Transverse colon (tissue), 4 donors: ENCODE measurements at regions not wholly inside any gene's neighbourhood (a gene's known extent, or its start where the extent isn't known, plus 50 kb on each side); places are given as distances from the start of the nearest gene placed in this dataset.

ENCODE experiments used
- DNase-seq: peaks from one replicate; pipeline ENCODE4 v3.0.0-alpha.2; 2019
- H3K27ac ChIP-seq, 4 donors: fragments of 200-600 bp; sonication (generic); 2 replicates each; pipeline ENCODE4 v1.5.1; 2016 to 2018; ENCODE audit warnings: inconsistent platforms in 4 of 4
- H3K27me3 ChIP-seq: fragments of 200-600 bp; sonication (generic); 2 replicates; pipeline ENCODE4 v1.5.1; 2017; ENCODE audit warnings: inconsistent platforms
- H3K36me3 ChIP-seq, 4 donors: fragments of 200-600 bp; sonication (generic); 2 replicates each; pipeline ENCODE4 v1.5.1; 2017 to 2019; ENCODE audit warnings: inconsistent platforms in 4 of 4
- H3K4me1 ChIP-seq, 4 donors: fragments of 200-600 bp; sonication (generic); 2 replicates each; pipeline ENCODE4 v1.5.1; 2017 to 2020; ENCODE audit warnings: inconsistent platforms in 4 of 4
- H3K4me3 ChIP-seq, 4 donors: fragments of 200-600 bp; sonication (generic); 1 replicate in 1 of 4; 2 replicates in 3 of 4; pipeline versions ENCODE4 v1.5.1 to v1.6.1; 2017 to 2019; ENCODE audit warnings: inconsistent platforms in 4 of 4
- H3K9me3 ChIP-seq, 2 donors: fragments of 200-600 bp; sonication (generic); 2 replicates each; pipeline ENCODE4 v1.5.1; 2017 to 2019; ENCODE audit warnings: inconsistent platforms in 2 of 2
- EP300 ChIP-seq: sonication (generic); formaldehyde crosslinking; IDR thresholded peaks from one replicate; pipeline ENCODE4 v1.6.1; 2017; ENCODE audit warnings: antibody characterized with exemption, low read depth
- POLR2A ChIP-seq: fragments of 450-650 bp; IDR thresholded peaks from one replicate; pipeline ENCODE4 v1.6.1; 2016; ENCODE audit warnings: antibody characterized with exemption, mild to moderate bottlenecking, moderate library complexity
- POLR2AphosphoS5 ChIP-seq, 3 donors: sonication (generic); formaldehyde crosslinking; IDR thresholded peaks; one replicate each; pipeline ENCODE4 v1.6.1; 2016; ENCODE audit warnings: antibody characterized with exemption in 3 of 3
- WGBS, 2 donors: methylation state at CpG; one replicate each; pipeline ENCODE4 v1.1.5; 2018; ENCODE audit warnings: low coverage in 1 of 2; 5-methylcytosine and 5-hydroxymethylcytosine counted together
- in situ Hi-C, 4 donors: fragments of 200-750 bp; cut with MboI; loops; one replicate each; pipeline versions ENCODE4 v1.15.0 to v1.15.1; 2017; ENCODE audit warnings: low sequenced_read_pairs in 3 of 4, low pct_ligation_motif_present in 1 of 4, low pct_unique_long_range_greater_than_20kb in 1 of 4
- intact Hi-C: fragments of 100-400 bp; cut with DNase I; formaldehyde crosslinking; loops from one replicate; pipeline ENCODE4 v1.15.1; 2023; ENCODE audit warnings: low total_unique reads
- TF ChIP-seq, protein P1 (sequence below), 5 experiments: fragments of 200-600 bp in 3 of 5; fragments of 450-650 bp in 2 of 5; sonication (generic) in 3 of 5; IDR thresholded peaks; 1 replicate in 2 of 5; 2 replicates in 3 of 5; pipeline ENCODE4 v1.5.1; 2016 to 2017; ENCODE audit warnings: antibody characterized with exemption in 5 of 5, inconsistent platforms in 3 of 5, mild to moderate bottlenecking in 2 of 5, moderate library complexity in 1 of 5

DNA sequence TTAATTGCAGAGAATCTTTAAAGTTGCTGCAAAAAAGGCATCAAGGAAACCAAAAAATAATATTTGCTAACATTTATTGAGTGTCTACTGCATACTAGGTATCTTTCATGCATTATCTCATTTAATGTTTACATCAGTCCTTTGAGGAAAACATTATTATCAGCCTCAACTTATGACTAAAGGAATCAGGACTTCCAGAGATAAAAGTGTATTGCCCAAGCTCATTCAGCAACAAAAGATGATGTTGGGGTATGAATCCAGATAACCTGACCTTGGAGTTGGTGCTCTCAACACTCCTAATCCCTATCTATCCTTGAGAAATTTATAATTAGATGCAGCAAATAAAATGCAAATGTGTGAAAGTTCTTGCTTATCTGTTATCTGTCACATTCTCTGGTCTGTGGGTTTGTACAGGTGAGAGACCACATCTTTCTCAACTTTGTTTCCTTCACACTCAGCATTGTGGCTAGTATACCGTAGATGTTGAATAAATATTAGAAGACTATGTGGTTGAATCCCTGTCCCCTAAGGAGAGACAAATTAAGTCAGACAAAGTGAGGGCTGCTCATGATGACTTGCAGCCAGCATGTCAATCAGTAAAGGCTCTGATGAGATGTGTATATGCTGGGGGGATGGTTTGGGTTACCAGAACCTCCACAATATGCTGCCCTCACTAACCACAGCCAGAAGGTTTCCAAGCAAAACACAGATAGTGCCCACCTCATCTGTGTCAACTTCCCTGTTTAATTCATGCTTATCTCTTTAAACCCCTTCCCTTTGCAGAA, 82.6 kb downstream of the NOG start:
- H3K27ac ChIP-seq = no peak overlapping the region
- H3K4me1 ChIP-seq = peaks cover 0 to 10% (median 9%) of the 10 kb centered on the region in 4 donors
- 70% methylated on average over 1 of the region's 1 CpG; no CpG with 5 or more reads in 1 of the 2 donors for WGBS, 2 donors
- no peaks in the 10 kb centered on the region for H3K36me3 ChIP-seq
- intact Hi-C loops (no loop called here), in situ Hi-C loops (no loop called here)
- H3K9me3 ChIP-seq = no peaks in the 10 kb centered on the region
- peaks cover 48% of the 10 kb centered on the region for H3K27me3 ChIP-seq
- TF ChIP-seq EP300 (no peak), POLR2A (no peak), POLR2AphosphoS5 (IDR thresholded peaks at IDR 0.05) (no peak)
- TF ChIP-seq, protein P1, sequence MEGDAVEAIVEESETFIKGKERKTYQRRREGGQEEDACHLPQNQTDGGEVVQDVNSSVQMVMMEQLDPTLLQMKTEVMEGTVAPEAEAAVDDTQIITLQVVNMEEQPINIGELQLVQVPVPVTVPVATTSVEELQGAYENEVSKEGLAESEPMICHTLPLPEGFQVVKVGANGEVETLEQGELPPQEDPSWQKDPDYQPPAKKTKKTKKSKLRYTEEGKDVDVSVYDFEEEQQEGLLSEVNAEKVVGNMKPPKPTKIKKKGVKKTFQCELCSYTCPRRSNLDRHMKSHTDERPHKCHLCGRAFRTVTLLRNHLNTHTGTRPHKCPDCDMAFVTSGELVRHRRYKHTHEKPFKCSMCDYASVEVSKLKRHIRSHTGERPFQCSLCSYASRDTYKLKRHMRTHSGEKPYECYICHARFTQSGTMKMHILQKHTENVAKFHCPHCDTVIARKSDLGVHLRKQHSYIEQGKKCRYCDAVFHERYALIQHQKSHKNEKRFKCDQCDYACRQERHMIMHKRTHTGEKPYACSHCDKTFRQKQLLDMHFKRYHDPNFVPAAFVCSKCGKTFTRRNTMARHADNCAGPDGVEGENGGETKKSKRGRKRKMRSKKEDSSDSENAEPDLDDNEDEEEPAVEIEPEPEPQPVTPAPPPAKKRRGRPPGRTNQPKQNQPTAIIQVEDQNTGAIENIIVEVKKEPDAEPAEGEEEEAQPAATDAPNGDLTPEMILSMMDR (IDR thresholded peaks at IDR 0.05) = no peak
- no peak overlapping the region for H3K4me3 ChIP-seq
- DNase-seq = no peak

- Histone ChIP-seq H3K36me3 (no peaks in the 10 kb centered on the region), H3K27me3 (peaks cover 55% of the 10 kb centered on the region), H3K4me1 (peaks cover 0 to 10% (median 9%) of the 10 kb centered on the region in 4 donors), H3K9me3 (no peaks in the 10 kb centered on the region), H3K27ac (no peak overlapping the region), H3K4me3 (no peak overlapping the region)
- intact Hi-C loops = no loop called here
- in situ Hi-C loops = no loop called here
- DNase-seq = no peak
- no peak for TF ChIP-seq EP300
- 82% methylated on average over 1 of the region's 1 CpG; no CpG with 5 or more reads in 1 of the 2 donors for WGBS, 2 donors
These were observed 83.3 kb downstream of the NOG start for GRCh38 chr17:56676810-56677209.

DNA sequence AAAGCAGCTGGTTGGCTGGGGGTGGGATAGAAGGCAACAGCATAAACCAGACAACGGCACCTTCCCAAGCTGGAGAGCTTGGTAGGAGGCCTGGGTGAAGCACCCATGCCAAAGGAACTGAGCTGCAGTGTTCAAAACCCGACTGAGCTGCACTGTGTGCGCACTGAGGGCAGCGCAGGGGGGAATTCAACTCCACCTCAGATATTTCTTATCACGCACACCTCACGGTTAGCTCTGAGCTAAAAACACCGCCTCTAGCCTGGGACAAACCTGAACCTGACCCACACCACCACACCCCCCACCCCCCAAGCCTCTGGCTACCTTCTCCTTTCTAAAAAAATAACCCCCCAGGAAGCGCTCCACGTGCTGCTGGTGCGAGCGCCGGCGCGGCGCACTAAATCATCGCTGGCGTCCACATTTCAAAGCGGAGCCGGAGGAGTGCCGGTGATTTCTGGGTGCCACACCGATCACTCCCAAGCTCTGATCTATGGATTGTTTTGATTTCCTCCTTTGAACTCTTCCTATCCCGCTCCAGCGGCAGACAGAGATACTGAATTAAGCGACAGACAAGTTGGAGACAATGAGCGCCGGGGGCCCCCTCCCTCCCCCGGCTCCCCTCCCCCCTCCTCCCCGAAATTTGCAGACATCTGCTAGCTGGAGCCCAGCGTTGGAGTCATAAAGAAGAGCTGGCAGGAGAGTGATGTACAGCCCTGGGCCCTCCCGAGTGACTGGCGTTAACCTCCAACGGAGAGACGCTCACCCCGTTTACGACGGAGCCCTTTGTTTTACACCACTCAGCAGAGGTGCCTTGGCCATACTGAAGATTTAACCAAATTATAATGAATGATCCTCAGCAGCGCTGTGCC, 85.0 kb downstream of the NOG start:
- DNase-seq = no peak
- H3K4me3 ChIP-seq = peak overlapping the region in 2 of 4 donors; percentile 5 to 29
- in situ Hi-C loops (no loop called here), intact Hi-C loops (no loop called here)
- no peaks in the 10 kb centered on the region for H3K36me3 ChIP-seq
- peaks cover 0 to 10% (median 9%) of the 10 kb centered on the region in 4 donors for H3K4me1 ChIP-seq
- no peaks in the 10 kb centered on the region for H3K9me3 ChIP-seq
- TF ChIP-seq, protein P1 (IDR thresholded peaks at IDR 0.05) = no peak
- TF ChIP-seq POLR2AphosphoS5 (IDR thresholded peaks at IDR 0.05) = no peak
- no peak for TF ChIP-seq POLR2A
- no peak for TF ChIP-seq EP300
- peaks cover 72% of the 10 kb centered on the region for H3K27me3 ChIP-seq
- H3K27ac ChIP-seq = no peak overlapping the region
- 7 to 12% methylated on average over 13 to 37 of the region's 37 CpGs for WGBS, 2 donors

- peaks cover 0 to 10% (median 9%) of the 10 kb centered on the region in 4 donors for H3K4me1 ChIP-seq
- intact Hi-C loops = no loop called here
- in situ Hi-C loops = no loop called here
- H3K36me3 ChIP-seq = no peaks in the 10 kb centered on the region
- TF ChIP-seq, protein P1 (IDR thresholded peaks at IDR 0.05) = peak; percentile 31 to 50 (median 37)
- TF ChIP-seq EP300 = no peak
- WGBS, 2 donors = 10 to 13% methylated on average over 9 to 12 of the region's 12 CpGs
- no peak for DNase-seq
- H3K27ac ChIP-seq = no peak overlapping the region
- peaks cover 73% of the 10 kb centered on the region for H3K27me3 ChIP-seq
- peak overlapping the region in 1 of 4 donors; percentile 29 for H3K4me3 ChIP-seq
- no peaks in the 10 kb centered on the region for H3K9me3 ChIP-seq
These were observed 85.7 kb downstream of the NOG start for GRCh38 chr17:56679115-56679776.
